MM.1S (cell line): ENCODE measurements at regions not wholly inside any gene's neighbourhood (a gene's known extent, or its start where the extent isn't known, plus 50 kb on each side); places are given as distances from the start of the nearest gene placed in this dataset.
"Not testable (repeated sequence)": the region's sequence is repeated elsewhere in the genome, so short reads cannot be mapped to it uniquely, and the experiment has no call there.

Experiments
- DNase-seq: peaks from one replicate; pipeline ENCODE4 v3.0.0-alpha.2; 2015
- H2AFZ ChIP-seq: fragments of 300-600 bp; sonication (generic); 2 replicates; pipeline ENCODE4 v1.6.0; 2016; ENCODE audit warnings: antibody characterized with exemption, low read length
- H3F3A ChIP-seq: fragments of 300-600 bp; sonication (generic); 2 replicates; pipeline ENCODE4 v1.6.1; 2016; ENCODE audit warnings: mild to moderate bottlenecking, antibody characterized with exemption, low read length, moderate library complexity, mixed read lengths; ENCODE audit not compliant: insufficient read depth
- H3K27ac ChIP-seq: fragments of 300-600 bp; sonication (generic); 2 replicates; pipeline ENCODE4 v1.5.1; 2016; ENCODE audit warnings: mild to moderate bottlenecking, low read length
- H3K27me3 ChIP-seq: fragments of 300-600 bp; sonication (generic); replicated peaks from 2 replicates; pipeline ENCODE4 v1.6.0; 2016; ENCODE audit warnings: low read length; ENCODE audit not compliant: insufficient read depth
- H3K36me3 ChIP-seq: fragments of 300-600 bp; sonication (generic); replicated peaks from 2 replicates; pipeline ENCODE4 v1.6.1; 2016; ENCODE audit warnings: mild to moderate bottlenecking, low read length, mixed read lengths; ENCODE audit not compliant: insufficient read depth
- H3K4me1 ChIP-seq: fragments of 300-600 bp; sonication (generic); 2 replicates; pipeline ENCODE4 v1.6.1; 2016; ENCODE audit warnings: low read length, mixed read lengths
- H3K4me2 ChIP-seq: fragments of 300-600 bp; sonication (generic); 2 replicates; pipeline ENCODE4 v1.6.0; 2016; ENCODE audit warnings: low read depth, low read length
- H3K4me3 ChIP-seq: fragments of 300-600 bp; sonication (generic); 2 replicates; pipeline ENCODE4 v1.5.1; 2016; ENCODE audit warnings: low read length, mixed read lengths
- H3K79me2 ChIP-seq: fragments of 300-600 bp; sonication (generic); 2 replicates; pipeline ENCODE4 v1.6.1; 2016; ENCODE audit warnings: mixed run types, low read length, mixed read lengths
- H3K9ac ChIP-seq: fragments of 300-600 bp; sonication (generic); 2 replicates; pipeline ENCODE4 v1.6.1; 2016; ENCODE audit warnings: low read length, mixed read lengths
- H3K9me2 ChIP-seq: fragments of 300-600 bp; sonication (generic); replicated peaks from 2 replicates; pipeline ENCODE4 v1.6.1; 2016; ENCODE audit warnings: mild to moderate bottlenecking, low read length, mixed read lengths; ENCODE audit not compliant: insufficient read depth
- H3K9me3 ChIP-seq: fragments of 300-600 bp; sonication (generic); replicated peaks from 2 replicates; pipeline ENCODE4 v1.6.1; 2016; ENCODE audit warnings: mild to moderate bottlenecking, low read length, mixed read lengths; ENCODE audit not compliant: insufficient read depth
- H4K20me1 ChIP-seq: fragments of 300-600 bp; sonication (generic); 2 replicates; pipeline ENCODE4 v1.6.1; 2016; ENCODE audit warnings: mild to moderate bottlenecking, low read length, moderate library complexity, mixed read lengths; ENCODE audit not compliant: insufficient read depth
- CTCF ChIP-seq: fragments of 300-600 bp; sonication (generic); IDR thresholded peaks from 2 replicates; pipeline ENCODE4 v1.5.1; 2016; ENCODE audit warnings: antibody characterized with exemption, low read length, mixed read lengths
- EZH2 ChIP-seq: fragments of 300-600 bp; sonication (generic); optimal IDR thresholded peaks from 2 replicates; pipeline ENCODE3; 2017; ENCODE audit warnings: low read depth, mild to moderate bottlenecking, antibody characterized with exemption, low read length, mixed read lengths
- EZH2phosphoT487 ChIP-seq: fragments of 300-600 bp; sonication (generic); IDR thresholded peaks from 2 replicates; pipeline ENCODE4 v1.6.1; 2018; ENCODE audit warnings: antibody characterized with exemption, low read length

DNA sequence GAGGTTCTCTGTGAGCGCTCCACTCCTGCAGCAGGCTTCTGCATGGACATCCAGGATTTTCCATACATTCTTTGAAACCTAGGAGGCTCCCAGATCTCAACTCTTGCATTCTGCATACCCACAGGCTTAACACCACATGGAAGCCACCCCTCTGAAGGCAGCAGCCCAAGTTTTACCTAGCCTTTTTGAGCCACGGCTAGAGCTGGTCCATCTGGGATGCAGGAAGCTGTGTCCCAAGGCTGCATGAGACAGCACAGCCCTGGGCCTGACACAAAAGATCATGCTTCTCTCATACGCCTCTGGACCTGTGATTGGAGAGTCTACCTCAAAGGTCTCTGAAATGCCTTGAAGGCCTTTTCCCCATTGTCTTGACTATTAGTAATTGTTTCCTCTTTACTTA lies 53.6 kb upstream of the RPRM start:
- DNase-seq, result no peak
- H3K36me3 ChIP-seq, result peaks cover under 1% of the 10 kb centered on the region; the same call in 1 of the 2 replicates
- no peaks in the 10 kb centered on the region for H3F3A ChIP-seq
- H3K9me3 ChIP-seq, result no peaks in the 10 kb centered on the region
- H3K27ac ChIP-seq, result no peak overlapping the region
- no peaks in the 10 kb centered on the region for H4K20me1 ChIP-seq
- no peaks in the 10 kb centered on the region for H3K4me1 ChIP-seq
- H3K9ac ChIP-seq, result no peak overlapping the region
- H3K4me3 ChIP-seq, result no peak overlapping the region
- no peaks in the 10 kb centered on the region for H3K27me3 ChIP-seq
- TF ChIP-seq EZH2 (no peak), EZH2phosphoT487 (no peak), CTCF (no peak)
- no peak overlapping the region for H3K4me2 ChIP-seq
- no peaks in the 10 kb centered on the region for H3K9me2 ChIP-seq
- H2AFZ ChIP-seq, result no peak overlapping the region
- H3K79me2 ChIP-seq, result no peaks in the 10 kb centered on the region

DNA sequence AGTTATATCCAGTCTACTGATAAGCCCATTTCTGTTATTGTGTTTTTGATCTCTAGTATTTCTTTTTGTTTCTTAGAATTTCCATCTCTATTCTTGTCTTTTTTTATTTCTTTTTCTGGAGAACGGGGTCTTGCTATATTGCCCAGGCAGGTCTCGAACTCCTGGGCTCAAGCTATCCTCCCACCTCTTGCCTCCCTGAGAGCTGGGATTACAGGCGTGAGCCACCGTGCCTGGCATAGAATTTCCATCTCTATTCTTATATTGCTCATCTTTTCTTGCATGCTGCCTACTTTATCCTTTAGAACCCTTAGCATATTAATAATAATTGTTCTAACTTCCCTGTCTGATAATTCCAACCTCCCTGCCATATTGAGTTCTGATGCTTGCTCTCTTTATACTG lies 55.2 kb upstream of the RPRM start:
- not testable (repeated sequence) for H3F3A ChIP-seq, H3K9ac ChIP-seq, H3K4me1 ChIP-seq, H2AFZ ChIP-seq, H3K9me2 ChIP-seq, H3K9me3 ChIP-seq, H3K27me3 ChIP-seq, DNase-seq, H3K4me3 ChIP-seq, H4K20me1 ChIP-seq, H3K27ac ChIP-seq, H3K4me2 ChIP-seq, H3K79me2 ChIP-seq, H3K36me3 ChIP-seq

DNA sequence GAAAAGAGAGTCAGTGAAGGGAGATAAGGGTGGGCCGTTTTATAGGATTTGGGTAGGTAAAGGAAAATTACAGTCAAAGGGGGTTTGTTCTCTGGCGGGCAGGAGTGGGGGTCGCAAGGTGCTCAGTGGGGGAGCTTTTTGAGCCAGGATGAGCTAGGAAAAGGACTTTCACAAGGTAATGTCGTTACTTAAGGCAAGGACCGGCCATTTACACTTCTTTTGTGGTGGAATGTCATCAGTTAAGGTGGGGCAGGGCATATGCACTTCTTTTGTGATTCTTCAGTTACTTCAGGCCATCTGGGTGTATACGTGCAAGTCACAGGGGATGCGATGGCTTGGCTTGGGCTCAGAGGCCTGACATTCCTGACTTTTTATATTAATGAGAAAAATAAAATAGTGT lies 56.0 kb upstream of the RPRM start:
- H2AFZ ChIP-seq, H4K20me1 ChIP-seq, DNase-seq, H3K9ac ChIP-seq, H3K9me2 ChIP-seq, H3K27me3 ChIP-seq, H3K4me2 ChIP-seq, H3K36me3 ChIP-seq, H3K79me2 ChIP-seq, H3F3A ChIP-seq, H3K9me3 ChIP-seq, H3K27ac ChIP-seq, H3K4me1 ChIP-seq, H3K4me3 ChIP-seq: not testable (repeated sequence)

- no peaks in the 10 kb centered on the region for H3K27me3 ChIP-seq
Observed at GRCh38 chr2:153536115-153536514, 57.6 kb upstream of the RPRM start.

GRCh38 chr2:153538102-153538501 lies 59.5 kb upstream of the RPRM start:
- not testable (repeated sequence) for H3K4me1 ChIP-seq, DNase-seq, H3K79me2 ChIP-seq

More at GRCh38 chr2:153536115-153536514, 57.6 kb upstream of the RPRM start:
- H3K9ac ChIP-seq, result no peak overlapping the region
- H3K4me3 ChIP-seq, result no peak overlapping the region
- no peaks in the 10 kb centered on the region for H3K9me2 ChIP-seq
- no peak overlapping the region for H3K27ac ChIP-seq
- H4K20me1 ChIP-seq, result no peaks in the 10 kb centered on the region
- no peak for DNase-seq
- no peak overlapping the region for H2AFZ ChIP-seq
- no peak for TF ChIP-seq CTCF
- no peak for TF ChIP-seq EZH2
- no peak for TF ChIP-seq EZH2phosphoT487
- H3K4me2 ChIP-seq, result no peak overlapping the region
- H3K9me3 ChIP-seq, result no peaks in the 10 kb centered on the region
- H3K79me2 ChIP-seq, result no peaks in the 10 kb centered on the region
- H3K36me3 ChIP-seq, result peaks cover 3% of the 10 kb centered on the region; the same call in 1 of the 2 replicates
- H3K4me1 ChIP-seq, result no peaks in the 10 kb centered on the region
- H3F3A ChIP-seq, result no peaks in the 10 kb centered on the region

More at GRCh38 chr2:153538102-153538501, 59.5 kb upstream of the RPRM start:
- not testable (repeated sequence) for H3K27ac ChIP-seq, H2AFZ ChIP-seq, H3K4me2 ChIP-seq, H3K36me3 ChIP-seq, H4K20me1 ChIP-seq, H3F3A ChIP-seq, H3K9me3 ChIP-seq, H3K9me2 ChIP-seq, H3K27me3 ChIP-seq, H3K9ac ChIP-seq, H3K4me3 ChIP-seq
